IMR-90 (cell line): ENCODE measurements at regions not wholly inside any gene's neighbourhood (a gene's known extent, or its start where the extent isn't known, plus 50 kb on each side); places are given as distances from the start of the nearest gene placed in this dataset.

Experiments used
- ATAC-seq: fragments of 200-7000 bp; cut with Tn5 transposase; 2 replicates; pipeline ENCODE4 v1.9.1; 2020; ENCODE audit warnings: low read depth, mild to moderate bottlenecking, moderate library complexity
- BruUV-seq: library from RNA; stranded (reverse); fragments of 400-500 nt; replicated peaks from 2 replicates; lab custom pipeline; 2021; lab: Mats Ljungman, UMichigan
- CTCF ChIA-PET: fragments of 300-600 bp; formaldehyde crosslinking; extraction: SDS; loops from one replicate; lab custom pipeline; 2021; ENCODE audit warnings: antibody characterized with exemption; lab: Yijun Ruan, JAX
- POLR2A ChIA-PET: fragments of 300-600 bp; sonication (Branson Sonifier 250); formaldehyde crosslinking; loops from one replicate; lab custom pipeline; 2022; ENCODE audit warnings: antibody characterized with exemption; ENCODE audit not compliant: unreplicated experiment; lab: Charles Lee
- DNase-seq: peaks from one replicate; pipeline ENCODE4 v3.0.0; 2013
- H2AFZ ChIP-seq: replicated peaks from 2 replicates; pipeline ENCODE3; 2013; ENCODE audit warnings: low read length, mild to moderate bottlenecking; ENCODE audit not compliant: poor library complexity
- H2AK5ac ChIP-seq: 2 replicates; pipeline ENCODE4 v1.6.1; 2013; ENCODE audit warnings: low read depth, low read length, inconsistent platforms
- H2AK9ac ChIP-seq: replicated peaks from 2 replicates; pipeline ENCODE3; 2013; ENCODE audit warnings: mild to moderate bottlenecking, low read depth, low read length, moderate library complexity; ENCODE audit not compliant: poor library complexity
- H2BK120ac ChIP-seq: 2 replicates; pipeline ENCODE4 v1.6.1; 2013; ENCODE audit warnings: low read depth, low read length, inconsistent platforms
- H2BK15ac ChIP-seq: 3 replicates; pipeline ENCODE4 v1.6.1; 2013; ENCODE audit warnings: low read depth, low read length, inconsistent platforms
- H2BK20ac ChIP-seq: 2 replicates; pipeline ENCODE4 v1.6.1; 2013; ENCODE audit warnings: low read depth, mild to moderate bottlenecking, inconsistent platforms, low read length, moderate library complexity
- H2BK5ac ChIP-seq: 2 replicates; pipeline ENCODE4 v1.6.1; 2013; ENCODE audit warnings: mild to moderate bottlenecking, low read depth, low read length, inconsistent platforms; ENCODE audit not compliant: poor library complexity, severe bottlenecking
- H3K14ac ChIP-seq: replicated peaks from 2 replicates; pipeline ENCODE4 v1.6.1; 2013; ENCODE audit warnings: low read depth, low read length, inconsistent platforms
- H3K18ac ChIP-seq: 2 replicates; pipeline ENCODE4 v1.6.1; 2013; ENCODE audit warnings: low read depth, low read length, control low read depth
- H3K23ac ChIP-seq: 2 replicates; pipeline ENCODE4 v1.6.1; 2013; ENCODE audit warnings: low read depth, low read length, inconsistent platforms
- H3K27ac ChIP-seq: 2 replicates; pipeline ENCODE4 v1.5.1; 2013; ENCODE audit warnings: mild to moderate bottlenecking, control low read depth, low read length; ENCODE audit not compliant: insufficient read depth
- H3K27me3 ChIP-seq: 2 replicates; pipeline ENCODE4 v1.6.1; 2013; ENCODE audit warnings: low read length; ENCODE audit not compliant: control insufficient read depth, insufficient read depth
- H3K36me3 ChIP-seq: 2 replicates; pipeline ENCODE4 v1.6.1; 2013; ENCODE audit warnings: low read length, mixed read lengths; ENCODE audit not compliant: control insufficient read depth, insufficient read depth
- H3K4ac ChIP-seq: 2 replicates; pipeline ENCODE4 v1.6.1; 2013; ENCODE audit warnings: low read depth, low read length, inconsistent platforms
- H3K4me1 ChIP-seq: 2 replicates; pipeline ENCODE4 v1.6.1; 2013; ENCODE audit warnings: low read length, mixed read lengths; ENCODE audit not compliant: control insufficient read depth, insufficient read depth
- H3K4me2 ChIP-seq: 2 replicates; pipeline ENCODE4 v1.6.1; 2013; ENCODE audit warnings: low read depth, mild to moderate bottlenecking, control low read depth, low read length, moderate library complexity
- H3K4me3 ChIP-seq: 2 replicates; pipeline ENCODE4 v1.5.1; 2013; ENCODE audit warnings: low read depth, mild to moderate bottlenecking, control low read depth, low read length, moderate library complexity; ENCODE audit not compliant: insufficient read depth
- H3K56ac ChIP-seq: 2 replicates; pipeline ENCODE4 v1.6.1; 2013; ENCODE audit warnings: low read length, inconsistent platforms; ENCODE audit not compliant: insufficient read depth; ENCODE audit errors: extremely low read depth
- H3K79me1 ChIP-seq, 2 experiments: 2 replicates each; pipeline ENCODE4 v1.6.1; 2013; ENCODE audit warnings: low read length in 2 of 2, inconsistent platforms in 1 of 2, low read depth in 1 of 2
- H3K9ac ChIP-seq: 2 replicates; pipeline ENCODE4 v1.6.1; 2013; ENCODE audit warnings: low read depth, low read length, control low read depth
- H3K9me1 ChIP-seq: 2 replicates; pipeline ENCODE4 v1.6.1; 2013; ENCODE audit warnings: low read length, inconsistent platforms; ENCODE audit not compliant: insufficient read depth
- H3K9me3 ChIP-seq: 2 replicates; pipeline ENCODE4 v1.6.1; 2013; ENCODE audit warnings: low read length; ENCODE audit not compliant: control insufficient read depth, insufficient read depth
- H4K20me1 ChIP-seq: 2 replicates; pipeline ENCODE4 v1.6.1; 2013; ENCODE audit warnings: low read length, inconsistent platforms; ENCODE audit not compliant: insufficient read depth
- H4K5ac ChIP-seq: 2 replicates; pipeline ENCODE4 v1.6.1; 2013; ENCODE audit warnings: mild to moderate bottlenecking, low read depth, low read length, control low read depth
- H4K8ac ChIP-seq, 2 experiments: 2 replicates each; pipeline ENCODE4 v1.6.1; 2013; ENCODE audit warnings: low read depth in 2 of 2, low read length in 2 of 2, control low read depth in 1 of 2, inconsistent platforms in 1 of 2
- H4K91ac ChIP-seq: 2 replicates; pipeline ENCODE4 v1.6.1; 2013; ENCODE audit warnings: low read depth, low read length, inconsistent platforms; ENCODE audit not compliant: insufficient read depth
- BHLHE40 ChIP-seq: fragments of 150-350 bp; IDR thresholded peaks from 2 replicates; pipeline ENCODE4 v1.6.1; 2016; ENCODE audit warnings: mild to moderate bottlenecking, low read depth, low read length
- CEBPB ChIP-seq: IDR thresholded peaks from 2 replicates; pipeline ENCODE4 v1.6.1; 2012; ENCODE audit warnings: low read depth, low read length, improper control_type of control experiment
- CHD1 ChIP-seq: IDR thresholded peaks from 2 replicates; pipeline ENCODE4 v1.6.1; 2012; ENCODE audit warnings: low read depth, low read length, improper control_type of control experiment
- CTCF ChIP-seq: conservative IDR thresholded peaks from 2 replicates; pipeline ENCODE4 v1.5.1; 2012; ENCODE audit warnings: mild to moderate bottlenecking, low read depth, low read length, improper control_type of control experiment
- MAFK ChIP-seq: IDR thresholded peaks from 2 replicates; pipeline ENCODE4 v1.6.1; 2012; ENCODE audit warnings: low read depth, low read length, improper control_type of control experiment
- MAZ ChIP-seq: IDR thresholded peaks from 2 replicates; pipeline ENCODE4 v1.6.1; 2012; ENCODE audit warnings: low read depth, mild to moderate bottlenecking, low read length, improper control_type of control experiment, moderate library complexity, borderline replicate concordance
- MXI1 ChIP-seq: IDR thresholded peaks from 2 replicates; pipeline ENCODE4 v1.6.1; 2012; ENCODE audit warnings: low read depth, mild to moderate bottlenecking, low read length, moderate library complexity, borderline replicate concordance
- NFE2L2 ChIP-seq: fragments of 150-350 bp; IDR thresholded peaks from 2 replicates; pipeline ENCODE4 v1.6.1; 2016; ENCODE audit warnings: low read depth, mild to moderate bottlenecking, low read length
- POLR2A ChIP-seq: IDR thresholded peaks from 2 replicates; pipeline ENCODE4 v1.6.1; 2012; ENCODE audit warnings: mild to moderate bottlenecking, low read depth, low read length
- RAD21 ChIP-seq: IDR thresholded peaks from 2 replicates; pipeline ENCODE4 v1.6.1; 2012; ENCODE audit warnings: low read length, improper control_type of control experiment
- RCOR1 ChIP-seq: IDR thresholded peaks from 2 replicates; pipeline ENCODE4 v1.6.1; 2012; ENCODE audit warnings: mild to moderate bottlenecking, low read length, improper control_type of control experiment; ENCODE audit not compliant: insufficient replicate concordance
- RFX5 ChIP-seq: IDR thresholded peaks from 2 replicates; pipeline ENCODE4 v1.8.0; 2012; ENCODE audit warnings: low read depth, mild to moderate bottlenecking, low read length, moderate library complexity
- SMC3 ChIP-seq: fragments of 150-350 bp; IDR thresholded peaks from 2 replicates; pipeline ENCODE4 v1.6.1; 2016; ENCODE audit warnings: low read depth, mild to moderate bottlenecking, antibody characterized with exemption, low read length, moderate library complexity
- USF2 ChIP-seq: fragments of 150-350 bp; IDR thresholded peaks from 2 replicates; pipeline ENCODE4 v1.6.1; 2017; ENCODE audit warnings: mild to moderate bottlenecking, antibody characterized with exemption, low read length, low read depth
- WGBS, 2 experiments: methylation state at CpG; one replicate each; pipeline versions ENCODE4 v1.1.5 to v1.1.7; 2013; ENCODE audit warnings: missing lambda C conversion rate in 2 of 2; ENCODE audit not compliant: insufficient read length in 1 of 2; ENCODE audit errors: extremely low coverage in 2 of 2; 5-methylcytosine and 5-hydroxymethylcytosine counted together
- dilution Hi-C: fragments of 300-500 bp; cut with HindIII; formaldehyde crosslinking; loops from one replicate; pipeline ENCODE4 v1.14.3; 2018; ENCODE audit warnings: low sequenced_read_pairs; ENCODE audit not compliant: unreplicated experiment
- in situ Hi-C: fragments of 300-500 bp; cut with MboI; formaldehyde crosslinking; loops from 3 replicates; pipeline ENCODE4 v1.14.3; 2019; ENCODE audit warnings: low sequenced_read_pairs, inconsistent platforms, mixed read lengths
- intact Hi-C: fragments of 100-400 bp; cut with micrococcal nuclease; formaldehyde crosslinking; loops from 2 replicates; pipeline ENCODE4 v1.10.0; 2022

- TF ChIP-seq NFE2L2 = peak; percentile 87
Observed at GRCh38 chr11:109940816-109941215, 152.4 kb upstream of the ZC3H12C start (continued).

GRCh38 chr11:109945626-109946321 is 147.4 kb upstream of the ZC3H12C start:
- H4K20me1 ChIP-seq = no peaks in the 10 kb centered on the region
- H3K27ac ChIP-seq = no peak overlapping the region
- peak overlapping the region; percentile 87; the same call in 1 of the 2 replicates for H3K4ac ChIP-seq
- H3K23ac ChIP-seq = no peak overlapping the region; the same call in 1 of the 2 replicates
- H4K91ac ChIP-seq = peak overlapping the region; percentile 56; the same call in 1 of the 2 replicates
- peaks cover 3% of the 10 kb centered on the region for H3K4me1 ChIP-seq
- no CpG with 5 or more reads among the region's 6 CpGs for WGBS, 2 experiments
- H2BK5ac ChIP-seq = peak overlapping the region; percentile 57
- H3K56ac ChIP-seq = peak overlapping the region; percentile 68; the same call in 1 of the 2 replicates
- peak overlapping the region; percentile 51; the same call in 1 of the 2 replicates for H4K5ac ChIP-seq
- peak overlapping the region; percentile 90 for H3K14ac ChIP-seq
- no peak overlapping the region for H3K4me3 ChIP-seq
- H3K4me2 ChIP-seq = peak overlapping the region; percentile 83; the same call in 1 of the 2 replicates
- ChIA-PET POLR2A (no interaction called here), CTCF (no interaction called here)
- H3K9ac ChIP-seq = peak overlapping the region; percentile 55
- no peak overlapping the region for H2AK9ac ChIP-seq
- peak overlapping the region in 1 of 2 experiments; percentile 84; a peak in 2 of 4 replicates for H4K8ac ChIP-seq
- H3K9me3 ChIP-seq = no peaks in the 10 kb centered on the region
- H2AK5ac ChIP-seq = peak overlapping the region; percentile 53; the same call in 1 of the 2 replicates
- no peaks in the 10 kb centered on the region for H3K9me1 ChIP-seq
- in situ Hi-C loops = loop anchor here (25.0 kb wide), 1 partner anchor 1258 kb away; no protein-coding TSS in a partner anchor
- BruUV-seq = no TSS peak
- peak overlapping the region; percentile 79 for H2BK20ac ChIP-seq
- dilution Hi-C loops = no loop called here
- DNase-seq (no peak), ATAC-seq (no peak; the same call in 1 of the 2 replicates)
- no peaks in the 10 kb centered on the region for H3K27me3 ChIP-seq
- H3K79me1 ChIP-seq = 0 out of 4 replicates have a peak, but pooled peaks cover 0 to 5% of the 10 kb centered on the region in 2 experiments
- H3K18ac ChIP-seq = no peak overlapping the region; the same call in 1 of the 2 replicates
- intact Hi-C loops = loop anchor here (1.0 to 2.0 kb wide), 7 partner anchors 53 to 487 kb away; partner anchors contain the start of gene ZC3H12C
- peak overlapping the region; percentile 76 for H2AFZ ChIP-seq
- H2BK15ac ChIP-seq = peak overlapping the region; percentile 80; the same call in 2 of the 3 replicates
- no peaks in the 10 kb centered on the region for H3K36me3 ChIP-seq
- peak overlapping the region; percentile 78 for H2BK120ac ChIP-seq
- no peak for TF ChIP-seq SMC3
- no peak for TF ChIP-seq RAD21
- no peak for TF ChIP-seq RCOR1
- TF ChIP-seq MAFK = no peak
- no peak for TF ChIP-seq USF2
- no peak for TF ChIP-seq CTCF
- no peak for TF ChIP-seq MXI1
- no peak for TF ChIP-seq RFX5
- no peak for TF ChIP-seq CEBPB
- no peak for TF ChIP-seq NFE2L2
- no peak for TF ChIP-seq BHLHE40
- no peak for TF ChIP-seq POLR2A
- no peak for TF ChIP-seq MAZ
- no peak for TF ChIP-seq CHD1
